ENCODE measurements at regions not wholly inside any gene's neighbourhood (a gene's known extent, or its start where the extent isn't known, plus 50 kb on each side); places are given as distances from the start of the nearest gene placed in this dataset.

DNA sequence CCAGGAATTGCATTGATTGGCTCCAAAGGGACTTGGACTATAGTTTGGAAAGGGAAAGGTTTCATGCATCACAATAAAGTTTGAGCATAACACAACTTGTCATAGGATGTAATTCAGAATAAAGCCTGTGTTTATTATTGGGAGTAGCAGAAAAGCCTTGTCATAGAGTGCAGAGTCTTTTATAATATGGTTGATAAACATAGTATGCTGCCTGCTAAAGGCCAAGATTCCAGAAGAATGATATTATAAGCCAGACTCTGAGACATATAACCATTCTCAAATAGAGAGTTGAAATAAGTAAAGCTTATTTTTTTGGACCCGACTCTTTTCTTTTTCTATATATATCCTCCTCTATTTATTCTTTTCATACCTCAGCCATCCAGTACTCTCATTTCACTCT, 207.3 kb downstream of the LRIG3 start:
- TF ChIP-seq CTCF (IDR thresholded peaks at IDR 0.05; ENCODE audit: low read depth, low read length) (no peak), EZH2phosphoT487 (IDR thresholded peaks at IDR 0.05; ENCODE audit: low read depth) (no peak)
